ENCODE measurements at regions not wholly inside any gene's neighbourhood (a gene's known extent, or its start where the extent isn't known, plus 50 kb on each side); places are given as distances from the start of the nearest gene placed in this dataset.

GRCh38 chr1:34590211-34590623 is 164.6 kb upstream of the GJB5 start:
- TF ChIP-seq POLR2AphosphoS5 (IDR thresholded peaks at IDR 0.05) (no peak), CTCF (IDR thresholded peaks at IDR 0.05) (no peak), POLR2A (IDR thresholded peaks at IDR 0.05; ENCODE audit: low read depth) (no peak)

Data from esophagus muscularis mucosa (tissue), 3 donors.